Limb (tissue), 2 donors: ENCODE measurements at regions not wholly inside any gene's neighbourhood (a gene's known extent, or its start where the extent isn't known, plus 50 kb on each side); places are given as distances from the start of the nearest gene placed in this dataset.
"Not testable (repeated sequence)": the region's sequence is repeated elsewhere in the genome, so short reads cannot be mapped to it uniquely, and the experiment has no call there.

ENCODE experiments used
- DNase-seq, 2 donors: peaks; one replicate each; pipeline ENCODE4 v3.0.0-alpha.2; 2016; ENCODE audit errors: extremely low spot score in 2 of 2

GRCh38 chr1:229919488-229919887, 147.6 kb upstream of the GALNT2 start:
- DNase-seq, result not testable (repeated sequence)

- DNase-seq, result no peak
Measured at GRCh38 chr1:229920683-229921082, 146.4 kb upstream of the GALNT2 start.

GRCh38 chr1:229922249-229922648, 144.8 kb upstream of the GALNT2 start:
- no peak for DNase-seq

GRCh38 chr1:229924639-229925038, 142.4 kb upstream of the GALNT2 start:
- DNase-seq, result no peak

- no peak for DNase-seq
Measured at GRCh38 chr1:229928767-229929166, 138.3 kb upstream of the GALNT2 start.

DNA sequence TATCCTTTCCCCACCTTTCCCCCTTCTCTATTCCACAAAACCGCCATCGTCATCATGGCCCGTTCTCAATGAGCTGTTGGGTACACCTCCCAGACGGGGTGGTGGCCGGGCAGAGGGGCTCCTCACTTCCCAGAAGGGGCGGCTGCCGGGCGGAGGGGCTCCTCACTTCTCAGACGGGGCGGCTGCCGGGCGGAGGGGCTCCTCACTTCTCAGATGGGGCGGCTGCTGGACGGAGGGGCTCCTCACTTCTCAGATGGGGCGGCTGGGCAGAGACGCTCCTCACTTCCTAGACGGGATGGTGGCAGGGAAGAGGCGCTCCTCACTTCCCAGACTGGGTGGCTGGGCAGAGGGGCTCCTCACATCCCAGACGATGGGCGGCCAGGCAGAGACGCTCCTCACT, 135.3 kb upstream of the GALNT2 start:
- not testable (repeated sequence) for DNase-seq

- not testable (repeated sequence) for DNase-seq
Measured at GRCh38 chr1:229935157-229935556, 131.9 kb upstream of the GALNT2 start.

DNA sequence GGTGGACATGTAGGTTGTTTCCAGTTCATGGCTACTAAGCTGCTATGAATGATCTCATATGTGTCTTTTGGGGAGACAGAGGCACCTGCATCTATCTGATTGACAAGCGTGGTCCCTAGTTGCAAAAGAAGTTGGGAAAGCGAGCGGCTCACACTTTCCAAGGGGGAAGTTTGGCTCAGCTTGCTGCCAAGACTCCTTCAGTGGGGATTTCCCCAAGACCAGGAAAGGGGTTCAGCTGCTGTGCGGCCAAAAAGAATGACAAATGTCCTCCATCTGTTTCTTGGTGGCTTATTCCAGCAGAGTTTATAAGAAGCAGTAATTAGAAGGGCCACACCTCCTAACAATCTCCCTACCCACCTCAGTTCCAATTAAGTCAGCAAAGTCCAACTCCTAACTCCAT, 128.5 kb upstream of the GALNT2 start:
- DNase-seq, result no peak

DNA sequence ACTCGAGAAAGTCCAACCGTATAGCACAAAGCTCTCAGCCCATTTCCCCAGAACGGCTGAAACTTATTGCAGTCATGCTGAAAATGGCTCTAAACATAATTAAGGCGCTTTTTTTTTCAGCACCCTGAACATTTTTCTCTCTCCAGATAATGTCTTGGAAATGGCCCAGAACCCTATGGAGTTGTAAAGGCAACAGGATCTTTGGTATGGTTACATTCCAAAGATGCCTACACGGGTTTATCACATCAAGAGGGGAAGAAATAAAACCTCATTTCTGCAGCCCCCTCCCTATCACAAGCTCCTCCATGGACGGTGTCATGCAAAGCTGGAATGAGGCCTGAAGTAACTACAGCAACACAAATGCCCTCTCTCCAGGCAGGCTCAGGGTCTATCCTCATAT, 126.4 kb upstream of the GALNT2 start:
- peak in 1 of 2 donors; percentile 9 for DNase-seq

DNA sequence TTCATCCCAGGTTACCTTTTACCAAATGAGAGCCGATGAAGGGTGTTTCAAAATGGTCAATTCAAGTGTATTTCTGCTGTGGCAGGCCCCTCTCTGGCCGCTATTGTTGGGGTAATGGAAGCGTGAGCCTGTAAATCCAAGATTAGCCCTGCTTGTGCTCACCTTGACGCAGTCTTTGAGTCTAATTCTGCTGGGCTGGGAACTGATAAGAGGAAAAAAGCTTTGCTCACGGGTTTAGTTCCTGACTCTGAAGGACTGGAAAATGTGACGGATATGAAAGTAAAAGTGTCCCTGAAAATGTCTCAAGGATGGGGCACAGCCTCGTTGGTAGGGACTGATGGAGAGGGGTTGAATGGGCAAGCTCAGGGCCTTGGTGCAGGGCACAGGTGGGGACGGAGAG, 125.9 kb upstream of the GALNT2 start:
- DNase-seq, result no peak

- DNase-seq, result peak in 1 of 2 donors; percentile 1
Measured at GRCh38 chr1:229941831-229942230, 125.2 kb upstream of the GALNT2 start.

- peak in 1 of 2 donors; percentile 2 for DNase-seq
Measured at GRCh38 chr1:229942501-229942900, 124.5 kb upstream of the GALNT2 start.

GRCh38 chr1:229943148-229943714, 123.8 kb upstream of the GALNT2 start:
- DNase-seq, result no peak

- no peak for DNase-seq
Measured at GRCh38 chr1:229943988-229944743, 122.9 kb upstream of the GALNT2 start.

- DNase-seq, result no peak
Measured at GRCh38 chr1:229945795-229946194, 121.2 kb upstream of the GALNT2 start.

DNA sequence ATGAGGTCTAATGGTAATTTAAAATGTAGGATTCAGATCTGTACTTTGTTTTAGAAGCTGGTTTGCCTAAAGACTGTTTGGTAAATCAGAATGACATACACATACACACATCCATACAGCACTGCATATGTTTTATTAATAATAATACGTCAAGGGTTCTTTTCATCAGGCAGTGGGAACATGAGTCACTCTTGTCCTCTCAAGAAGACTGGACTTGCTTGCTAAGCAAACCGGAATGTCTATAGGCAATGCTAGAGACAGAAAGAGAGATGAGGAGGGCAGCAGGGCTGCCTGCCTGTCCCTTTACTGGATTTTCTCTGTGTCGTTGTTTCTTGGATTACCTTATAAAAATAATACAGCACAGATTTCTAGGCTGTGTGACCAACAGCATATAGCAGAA, 119.1 kb upstream of the GALNT2 start:
- DNase-seq, result no peak

- no peak for DNase-seq
Measured at GRCh38 chr1:229948438-229948837, 118.6 kb upstream of the GALNT2 start.

DNA sequence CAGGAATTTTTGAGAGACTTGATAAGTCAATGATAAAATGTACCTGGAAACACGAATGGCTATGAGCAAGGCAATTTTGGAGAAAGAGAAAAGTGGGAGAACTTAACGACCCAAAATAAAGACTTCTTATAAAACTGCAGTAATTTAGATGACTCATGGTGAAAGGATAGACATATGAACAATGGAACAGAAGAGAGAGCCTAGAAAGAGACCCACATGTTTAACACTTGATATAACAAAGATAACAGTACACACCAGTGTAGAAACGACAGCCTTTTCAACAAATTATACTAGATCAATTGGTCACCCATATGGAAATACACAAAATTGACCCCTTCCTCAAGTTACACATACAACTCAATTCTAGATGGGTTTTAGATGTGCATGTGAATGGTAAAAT, 117.5 kb upstream of the GALNT2 start:
- DNase-seq, result no peak

GRCh38 chr1:229950020-229950419, 117.0 kb upstream of the GALNT2 start:
- no peak for DNase-seq

GRCh38 chr1:229950908-229951307, 116.1 kb upstream of the GALNT2 start:
- no peak for DNase-seq

DNA sequence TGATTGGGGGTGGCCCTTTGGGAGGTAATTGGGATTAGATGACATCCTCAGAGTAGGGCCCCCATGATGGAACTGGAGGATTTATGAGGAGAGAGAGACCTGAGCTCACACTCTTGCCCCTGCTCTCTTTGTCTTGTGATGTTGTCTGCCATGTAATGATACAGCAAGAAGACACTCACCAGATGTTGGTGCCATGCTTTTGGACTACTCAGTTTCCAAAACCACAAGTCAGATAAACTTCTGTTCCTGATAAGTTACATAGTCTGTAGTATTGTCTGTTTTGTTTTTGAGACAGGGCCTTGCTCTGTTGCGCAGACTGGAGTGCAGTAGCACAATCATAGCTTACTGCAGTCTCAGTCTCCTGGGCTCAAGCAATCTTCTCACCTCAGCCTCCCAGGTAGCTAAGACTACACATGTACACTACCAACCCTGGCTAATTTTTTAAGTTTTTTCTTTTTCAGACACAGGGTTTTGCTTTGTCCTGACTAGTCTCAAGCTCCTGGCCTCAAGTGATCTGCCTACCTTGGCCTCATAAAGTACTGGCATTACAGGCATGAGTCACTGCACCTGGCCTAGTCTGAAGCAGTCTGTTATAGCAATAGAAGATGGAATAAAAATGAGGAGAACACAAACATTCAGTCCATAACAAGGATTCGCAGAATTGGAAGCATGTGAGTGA, 115.0 kb upstream of the GALNT2 start:
- no peak for DNase-seq

DNA sequence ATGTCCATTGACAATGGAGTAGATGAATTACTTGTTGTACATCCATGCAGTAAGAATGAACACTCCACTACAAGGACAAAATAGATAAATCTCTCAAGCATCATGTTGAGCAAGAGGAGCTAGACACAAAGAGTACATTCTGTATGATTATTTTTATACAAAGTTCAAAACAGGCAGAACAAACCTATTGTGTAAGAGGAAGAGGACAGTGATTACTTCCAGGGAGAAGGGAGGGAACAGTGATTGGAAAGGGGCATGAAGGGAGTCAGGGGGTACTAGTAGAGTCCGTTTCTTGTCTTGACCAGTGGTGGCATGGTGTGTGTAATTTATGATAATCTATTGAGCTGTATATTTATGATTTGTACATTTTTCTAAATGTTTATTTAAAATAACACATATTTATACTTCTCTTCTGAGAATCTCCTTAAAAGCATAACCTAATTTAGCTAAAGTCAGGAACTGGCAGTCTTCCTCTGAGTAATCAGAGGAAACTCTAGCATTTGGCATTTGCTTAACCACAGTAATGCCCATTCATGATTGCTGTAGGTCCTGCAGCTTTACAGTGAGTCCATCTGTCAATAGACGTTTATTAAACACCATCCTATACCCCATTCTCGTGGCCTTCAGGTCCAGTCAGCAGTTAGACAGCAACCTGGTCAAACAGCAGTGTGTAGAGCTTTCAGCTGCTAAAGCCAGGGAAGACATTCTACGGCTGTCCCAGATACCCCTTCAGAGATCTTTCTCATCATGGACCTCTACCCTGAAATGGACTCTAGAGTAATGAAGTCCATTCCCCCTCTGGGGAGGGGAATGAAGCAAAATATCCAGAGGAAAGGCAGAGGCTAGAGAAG, 114.1 kb upstream of the GALNT2 start:
- no peak for DNase-seq
